Glutamatergic neuron (in vitro differentiated cells): ENCODE measurements at regions not wholly inside any gene's neighbourhood (a gene's known extent, or its start where the extent isn't known, plus 50 kb on each side); places are given as distances from the start of the nearest gene placed in this dataset.

Experiments used
- DNase-seq: peaks from one replicate; pipeline ENCODE4 v3.0.0; 2022
- H3K27ac Mint-ChIP-seq: one replicate; pipeline ENCODE4 v1.8.0; 2020; ENCODE audit warnings: mild to moderate bottlenecking, mixed read lengths, inconsistent platforms; ENCODE audit not compliant: unreplicated experiment
- H3K27me3 Mint-ChIP-seq: one replicate; pipeline ENCODE4 v1.8.0; 2020; ENCODE audit warnings: mild to moderate bottlenecking, moderate library complexity, mixed read lengths, inconsistent platforms; ENCODE audit not compliant: unreplicated experiment
- H3K36me3 Mint-ChIP-seq: one replicate; pipeline ENCODE4 v1.8.0; 2020; ENCODE audit warnings: mild to moderate bottlenecking, mixed read lengths, inconsistent platforms; ENCODE audit not compliant: unreplicated experiment
- H3K4me1 Mint-ChIP-seq: one replicate; pipeline ENCODE4 v1.8.0; 2020; ENCODE audit warnings: mild to moderate bottlenecking, low read depth, mixed read lengths, inconsistent platforms; ENCODE audit not compliant: unreplicated experiment
- H3K4me3 Mint-ChIP-seq: one replicate; pipeline ENCODE4 v1.8.0; 2020; ENCODE audit warnings: mild to moderate bottlenecking, mixed read lengths, inconsistent platforms; ENCODE audit not compliant: unreplicated experiment
- H3K9me3 Mint-ChIP-seq: one replicate; pipeline ENCODE4 v1.8.0; 2020; ENCODE audit warnings: mild to moderate bottlenecking, moderate library complexity, mixed read lengths, inconsistent platforms; ENCODE audit not compliant: unreplicated experiment
- CTCF ChIP-seq: fragments of 200-600 bp; sonication (generic); IDR thresholded peaks from one replicate; pipeline ENCODE4 v1.5.0; 2021; ENCODE audit not compliant: partially characterized antibody, unreplicated experiment

GRCh38 chr9:14526504-14526903 is 166.7 kb downstream of the ZDHHC21 start:
- H3K4me1 Mint-ChIP-seq = peaks cover 4% of the 10 kb centered on the region
- H3K27ac Mint-ChIP-seq = no peak overlapping the region
- H3K4me3 Mint-ChIP-seq = no peak overlapping the region
- TF ChIP-seq CTCF = no peak
- H3K36me3 Mint-ChIP-seq = no peaks in the 10 kb centered on the region
- H3K9me3 Mint-ChIP-seq = no peaks in the 10 kb centered on the region
- no peak for DNase-seq
- no peaks in the 10 kb centered on the region for H3K27me3 Mint-ChIP-seq

DNA sequence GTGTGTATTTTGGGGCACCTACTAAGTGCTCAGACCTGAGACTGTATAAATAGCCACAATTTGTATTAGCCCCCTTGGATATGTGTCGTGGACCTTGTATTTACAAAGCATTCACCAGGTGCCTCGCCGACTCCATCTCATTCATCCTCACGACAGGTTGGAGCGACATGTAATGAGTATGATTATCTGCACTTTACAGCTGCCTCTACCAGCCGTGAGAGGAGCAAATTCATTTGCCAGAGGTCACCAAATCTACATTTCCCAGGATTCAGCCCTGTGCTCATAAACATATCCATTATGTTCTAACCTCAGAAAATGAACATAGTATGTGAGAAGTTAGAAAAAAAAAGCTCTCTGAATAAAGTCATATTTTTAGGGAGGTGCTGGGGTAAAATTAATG is 167.4 kb downstream of the ZDHHC21 start:
- DNase-seq = no peak
- Mint-ChIP-seq H3K4me3 (no peak overlapping the region), H3K27me3 (no peaks in the 10 kb centered on the region), H3K36me3 (no peaks in the 10 kb centered on the region), H3K4me1 (no peaks in the 10 kb centered on the region), H3K27ac (no peak overlapping the region), H3K9me3 (no peaks in the 10 kb centered on the region)
- no peak for TF ChIP-seq CTCF

- Mint-ChIP-seq H3K4me3 (no peak overlapping the region), H3K36me3 (no peaks in the 10 kb centered on the region), H3K4me1 (no peaks in the 10 kb centered on the region), H3K9me3 (no peaks in the 10 kb centered on the region), H3K27ac (no peak overlapping the region), H3K27me3 (no peaks in the 10 kb centered on the region)
- no peak for DNase-seq
- TF ChIP-seq CTCF = no peak
Observed at GRCh38 chr9:14524873-14525515, 168.2 kb downstream of the ZDHHC21 start.

DNA sequence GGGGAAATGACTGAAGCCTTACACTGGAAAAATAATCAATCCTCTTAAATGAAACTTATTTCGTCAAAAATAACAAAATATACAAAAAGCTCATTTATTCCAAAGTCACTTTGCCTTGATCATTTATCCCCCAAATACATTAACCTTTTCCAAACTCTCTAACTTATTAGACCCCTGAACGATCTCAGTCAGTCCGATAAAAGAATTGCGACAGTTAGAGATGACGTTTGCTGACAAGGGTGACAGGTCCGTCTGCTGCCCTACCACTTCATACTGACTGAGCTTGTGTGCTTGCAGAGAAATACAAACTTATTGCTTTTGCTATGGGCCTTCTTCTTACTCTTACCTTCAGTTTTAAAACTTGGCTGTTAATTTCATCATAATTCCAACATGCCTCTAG is 169.7 kb downstream of the ZDHHC21 start:
- H3K4me1 Mint-ChIP-seq = no peaks in the 10 kb centered on the region
- no peak overlapping the region for H3K27ac Mint-ChIP-seq
- DNase-seq = no peak
- no peaks in the 10 kb centered on the region for H3K36me3 Mint-ChIP-seq
- H3K9me3 Mint-ChIP-seq = no peaks in the 10 kb centered on the region
- TF ChIP-seq CTCF = no peak
- no peaks in the 10 kb centered on the region for H3K27me3 Mint-ChIP-seq
- no peak overlapping the region for H3K4me3 Mint-ChIP-seq

- Mint-ChIP-seq H3K27me3 (no peaks in the 10 kb centered on the region), H3K4me3 (no peak overlapping the region), H3K9me3 (no peaks in the 10 kb centered on the region), H3K36me3 (no peaks in the 10 kb centered on the region), H3K4me1 (no peaks in the 10 kb centered on the region), H3K27ac (no peak overlapping the region)
- no peak for TF ChIP-seq CTCF
- no peak for DNase-seq
Observed at GRCh38 chr9:14522627-14523379, 170.4 kb downstream of the ZDHHC21 start.
